ENCODE measurements at regions not wholly inside any gene's neighbourhood (a gene's known extent, or its start where the extent isn't known, plus 50 kb on each side); places are given as distances from the start of the nearest gene placed in this dataset.
A peak's percentile ranks its signal among the peaks of the same experiment; 100 is the strongest.

DNA sequence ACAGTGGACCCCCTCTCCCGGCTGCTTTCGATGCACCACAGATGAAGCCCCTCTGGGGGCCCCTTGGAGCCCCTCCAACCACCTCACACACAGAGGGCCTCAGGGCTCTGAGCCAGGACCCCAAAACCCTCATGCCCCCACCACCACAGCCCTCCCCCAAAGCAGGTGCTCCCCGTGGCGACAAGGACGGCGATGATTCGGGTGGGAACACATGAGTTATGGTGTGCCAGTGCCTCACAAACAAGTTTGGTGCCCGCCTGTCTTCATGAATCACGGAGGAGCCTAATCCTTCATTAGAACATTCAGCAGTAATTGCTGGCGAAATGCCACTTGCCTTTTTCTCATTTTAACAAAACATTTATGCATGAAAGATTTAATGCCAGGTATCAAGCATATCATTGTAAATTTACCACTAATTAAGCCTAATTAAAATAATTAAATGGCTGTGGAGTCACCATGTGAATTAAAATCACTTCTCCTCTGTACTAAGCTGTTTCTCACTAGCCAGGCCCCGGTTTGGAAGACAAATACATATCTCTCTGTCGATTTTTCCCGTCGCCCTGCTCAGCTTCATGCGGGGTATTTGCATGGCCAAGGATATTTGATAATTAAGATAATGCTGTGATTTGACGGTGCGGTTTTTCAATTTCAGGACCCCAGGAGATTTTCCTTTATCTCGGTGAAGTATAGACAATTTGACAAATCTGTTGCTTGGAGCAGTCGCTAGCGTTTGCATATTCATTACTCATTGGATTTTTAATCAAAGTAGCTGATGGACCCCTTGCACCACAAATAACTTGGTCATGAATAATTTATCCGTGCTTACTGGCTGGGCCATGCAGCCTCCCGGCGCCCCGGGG is 157.0 kb downstream of the TLE3 start:
- no peak for DNase-seq

DNA sequence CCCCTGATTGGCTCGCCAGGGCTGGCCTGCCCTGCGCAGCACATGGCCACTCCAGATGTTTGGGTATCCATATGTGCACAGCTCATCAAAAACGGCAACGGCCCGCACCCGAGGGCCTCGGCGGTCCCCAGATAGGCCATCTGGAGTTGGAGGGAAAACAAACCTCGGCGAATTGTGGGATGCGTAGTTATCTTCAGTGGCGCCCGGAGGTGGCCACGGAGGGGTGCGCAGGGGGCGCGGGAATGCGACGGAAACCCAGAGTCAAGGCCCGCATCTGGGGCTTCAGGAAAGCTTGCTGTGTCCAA is 156.5 kb downstream of the TLE3 start:
- no peak for DNase-seq

DNA sequence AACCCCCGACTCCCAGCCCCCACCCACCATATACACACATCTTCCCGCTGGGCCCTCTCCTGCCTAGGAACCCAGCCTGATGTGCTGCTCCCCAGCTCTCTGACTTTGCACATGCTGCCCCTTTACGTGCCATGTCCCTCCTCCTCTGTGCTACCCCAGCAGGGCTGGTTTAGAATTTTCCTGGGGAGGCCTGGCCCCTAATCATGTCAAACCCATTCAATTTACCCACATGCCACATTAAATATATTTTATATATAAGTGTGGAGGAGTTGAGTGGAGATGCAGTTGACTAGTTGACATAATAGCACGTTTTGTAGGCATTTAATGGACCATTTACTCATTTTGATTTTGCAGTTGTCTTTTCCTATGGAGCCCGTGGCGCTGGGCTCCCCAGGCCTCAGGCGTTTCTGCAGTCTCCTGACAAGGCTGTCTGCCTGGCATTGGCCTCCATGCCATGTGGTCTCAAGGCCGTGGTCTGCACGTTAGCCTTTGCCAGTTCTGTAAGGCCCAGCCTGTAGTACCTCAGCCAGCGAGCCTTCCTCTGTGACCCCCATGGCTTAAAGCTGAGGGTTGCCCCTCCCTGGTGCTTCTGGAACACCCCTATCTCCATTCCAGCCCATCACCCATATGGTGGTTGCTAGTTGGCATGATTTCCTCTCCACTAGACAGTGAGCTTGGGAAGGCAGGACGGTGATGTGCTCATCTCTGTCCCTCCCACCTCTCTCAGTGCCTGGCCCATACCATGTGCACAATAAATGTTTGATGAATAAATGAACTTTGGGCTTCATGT is 155.8 kb downstream of the TLE3 start:
- DNase-seq = no peak

DNA sequence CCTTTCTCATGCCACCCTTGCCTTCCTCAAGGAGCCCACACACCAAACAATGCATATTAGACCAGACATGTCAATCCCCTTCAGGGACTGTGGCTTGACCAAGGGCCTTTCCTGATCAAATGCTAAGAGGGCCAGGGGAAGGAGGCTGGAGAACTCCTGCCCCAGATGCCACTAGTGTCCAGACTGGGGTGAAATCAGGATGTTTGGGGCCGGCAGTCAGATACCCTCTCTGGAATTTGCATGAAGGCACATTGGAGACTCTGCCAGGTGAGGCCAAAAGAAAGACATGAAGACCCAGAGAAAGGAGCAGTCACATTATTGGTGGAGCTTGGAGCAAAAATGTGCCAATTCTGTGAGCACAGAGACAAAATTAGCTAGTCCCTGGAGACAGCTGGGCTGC is 154.1 kb downstream of the TLE3 start:
- no peak for DNase-seq

DNA sequence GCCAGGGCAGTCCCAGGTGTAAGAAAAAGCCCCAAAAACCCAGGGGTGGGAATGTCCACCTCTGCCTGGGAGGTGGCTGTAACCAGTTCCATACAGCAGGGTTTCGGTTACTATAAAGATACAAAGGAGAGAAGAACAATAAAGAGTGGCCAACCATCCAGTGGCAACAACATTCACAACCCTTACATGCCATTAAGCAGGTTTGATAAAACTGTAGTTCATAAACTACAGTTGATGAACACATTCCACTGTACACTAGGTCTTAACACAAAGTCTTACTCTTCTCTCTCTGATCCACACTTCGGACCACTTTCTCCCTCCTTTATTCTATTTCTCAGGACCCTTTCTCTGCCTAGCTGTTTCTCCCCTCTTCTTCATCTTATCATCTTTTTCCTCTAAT is 152.0 kb downstream of the TLE3 start:
- no peak for DNase-seq

DNA sequence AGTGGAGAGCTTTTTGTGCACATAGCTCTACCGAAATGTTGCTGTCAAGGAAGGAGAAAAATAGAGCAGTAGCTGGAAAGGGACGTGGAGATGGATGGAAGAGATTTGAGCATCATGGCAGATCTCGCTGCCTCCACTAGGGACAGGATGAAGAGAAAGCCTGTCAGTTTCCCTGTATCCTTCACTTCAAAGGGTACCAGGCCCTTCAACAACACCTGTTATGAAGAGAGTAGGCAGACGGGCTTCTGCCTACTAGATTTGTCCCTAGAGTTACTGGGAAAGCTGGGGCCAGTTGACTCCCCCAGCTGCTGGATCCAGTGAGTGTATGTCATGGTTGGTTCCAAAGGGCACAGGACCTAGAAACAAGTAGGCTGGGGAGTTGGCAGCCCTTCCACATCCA is 150.8 kb downstream of the TLE3 start:
- no peak for DNase-seq

DNA sequence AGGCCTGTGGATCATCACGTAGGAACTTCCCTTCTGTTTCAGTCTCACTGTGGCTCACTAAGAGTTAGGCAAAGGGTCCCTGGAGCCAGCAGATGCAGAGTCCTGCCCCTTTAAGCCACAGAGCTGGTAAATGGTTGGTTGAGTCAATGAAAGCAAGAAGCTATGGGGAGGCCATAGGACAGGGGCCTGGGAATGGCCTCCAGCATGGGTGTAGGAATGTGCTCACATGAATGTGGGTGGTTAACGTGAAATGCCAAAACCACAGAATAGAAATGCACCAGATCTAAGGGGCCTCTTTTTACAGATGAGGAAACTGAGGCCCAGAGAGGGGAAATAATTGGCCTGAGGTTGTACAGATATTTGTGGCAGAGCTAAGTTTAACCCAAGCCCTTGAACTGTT is 150.3 kb downstream of the TLE3 start:
- no peak for DNase-seq

DNA sequence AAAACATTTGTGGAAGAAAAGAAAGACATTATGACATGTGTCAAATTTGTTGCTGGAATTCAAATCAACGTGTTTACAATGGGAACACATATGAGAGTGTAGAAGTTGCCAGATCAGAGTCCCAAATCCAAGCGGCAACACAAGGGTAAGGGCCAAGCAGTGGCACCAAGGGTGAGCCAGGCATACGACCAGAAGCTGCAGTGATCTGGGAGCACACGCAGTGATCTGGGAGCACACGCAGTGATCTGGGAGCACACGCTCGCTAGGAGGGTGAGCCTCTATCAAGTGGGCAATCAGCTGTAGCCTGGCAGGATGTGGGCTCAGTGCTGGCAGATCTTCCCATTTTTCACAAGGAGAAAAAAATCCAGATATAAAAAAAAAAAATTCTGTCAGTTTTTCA is 148.2 kb downstream of the TLE3 start:
- DNase-seq = no peak

DNA sequence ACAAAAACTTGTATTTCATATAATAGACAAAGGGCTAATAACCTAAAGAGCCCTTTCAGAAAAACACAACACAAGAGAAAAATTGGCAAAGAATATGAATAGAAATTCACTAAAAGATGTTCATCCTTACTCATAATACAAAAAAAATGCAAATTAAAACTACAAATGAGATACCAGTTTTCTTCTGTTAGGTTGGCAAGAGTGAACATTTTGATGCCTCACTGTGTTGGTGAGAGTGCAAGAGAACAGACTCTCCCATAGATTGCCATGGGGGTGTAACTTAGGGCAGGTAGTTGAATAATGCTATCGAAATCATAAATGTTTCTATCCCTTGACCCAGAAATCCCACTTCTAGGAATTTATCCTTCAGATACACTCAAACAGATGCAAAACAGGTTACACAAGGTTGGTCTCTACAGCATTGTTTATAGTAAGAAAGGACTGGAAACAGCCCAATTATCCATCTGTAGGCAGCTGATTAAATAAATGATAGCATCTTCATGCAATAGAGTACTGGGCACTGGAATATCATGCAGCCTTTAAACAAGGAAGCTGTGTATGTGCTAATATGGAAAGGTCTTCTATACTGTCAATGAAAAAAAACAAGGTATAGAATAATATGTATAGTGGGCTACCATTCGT is 146.3 kb downstream of the TLE3 start:
- DNase-seq = no peak

DNA sequence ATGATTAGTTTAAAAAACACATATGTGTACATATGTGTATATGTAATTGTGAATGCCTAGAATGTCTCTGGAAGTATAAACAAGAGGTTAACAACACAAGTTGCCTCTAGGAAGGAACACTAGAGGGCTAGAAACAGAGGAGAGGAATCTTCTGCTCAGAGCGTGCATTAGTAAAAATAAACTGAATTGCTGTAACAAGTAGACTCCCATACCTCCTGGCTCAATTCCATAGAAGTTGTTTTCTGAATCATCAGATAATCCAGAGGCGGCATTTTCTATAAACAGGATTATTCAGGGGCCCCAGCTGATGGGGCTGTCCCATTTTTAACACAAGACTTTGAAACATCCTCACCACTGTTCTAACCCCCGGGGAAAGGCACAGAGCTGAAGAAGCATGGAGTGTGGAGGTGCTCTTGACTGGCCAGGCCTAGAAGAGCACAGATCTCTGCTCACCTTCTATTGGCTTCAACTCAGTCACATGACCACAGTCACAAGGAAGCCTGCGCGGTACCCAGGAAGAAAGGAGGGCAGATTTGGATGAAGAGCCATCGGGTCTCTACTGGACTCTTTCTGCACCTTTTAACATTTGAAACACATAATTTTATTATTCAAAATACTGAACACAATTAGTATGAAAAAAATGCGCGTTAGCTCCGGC is 145.7 kb downstream of the TLE3 start:
- DNase-seq = no peak

DNA sequence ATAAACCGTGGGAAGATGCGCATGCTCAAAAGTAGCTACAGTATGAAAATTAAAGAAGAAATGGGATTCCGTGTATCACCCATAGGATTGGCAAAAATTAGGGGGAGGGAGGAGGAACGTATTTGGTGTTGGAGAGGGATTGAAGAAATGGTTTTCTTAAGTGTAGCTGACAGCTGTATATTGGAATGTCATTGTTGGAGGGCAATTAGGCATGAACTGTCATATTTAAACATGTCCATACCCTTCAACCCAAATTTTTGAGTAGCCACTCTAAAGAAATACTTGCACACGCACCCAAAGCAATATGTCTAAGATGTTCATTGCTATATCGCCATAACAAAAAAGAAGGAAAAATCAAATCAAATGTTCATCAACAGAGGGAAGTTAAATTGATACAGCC is 144.7 kb downstream of the TLE3 start:
- DNase-seq = no peak

DNA sequence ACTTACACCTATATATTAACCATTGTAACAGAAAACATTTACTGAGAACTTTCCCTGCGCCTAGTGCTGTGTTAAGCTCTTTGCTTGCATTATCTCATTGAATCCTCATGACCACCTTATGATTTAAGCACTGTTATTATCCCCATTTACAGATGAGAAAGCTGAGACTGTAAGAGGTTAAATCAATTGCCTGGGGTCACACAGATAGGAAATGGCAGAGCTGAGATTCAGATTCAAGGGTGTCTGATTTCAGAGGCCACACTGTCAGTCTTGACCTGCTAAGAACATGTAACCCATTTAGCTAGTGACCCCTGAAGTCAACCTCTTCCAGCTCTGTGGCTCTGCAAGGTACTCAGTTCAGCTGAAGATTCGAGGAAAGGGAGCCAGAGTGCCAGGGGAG is 143.9 kb downstream of the TLE3 start:
- no peak for DNase-seq

DNA sequence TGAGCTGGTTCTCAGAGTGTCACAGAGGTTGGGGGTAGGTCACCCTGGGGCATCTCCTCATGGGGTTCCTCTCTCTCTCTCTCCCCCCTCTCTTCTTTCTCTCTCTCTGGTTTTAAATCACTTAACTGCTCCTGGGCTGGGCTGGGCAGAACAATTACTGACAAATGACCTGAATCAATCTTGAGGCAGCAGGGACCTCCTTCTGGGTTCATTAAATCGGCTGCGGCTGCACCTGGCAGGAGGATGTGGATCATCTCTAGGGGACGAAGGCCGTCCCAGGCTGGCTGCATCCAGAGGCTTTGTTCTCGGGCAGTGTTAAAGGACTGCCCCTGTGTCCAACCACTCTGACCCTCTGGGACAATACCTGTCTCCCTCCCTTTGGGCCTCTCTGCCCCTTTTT is 143.1 kb downstream of the TLE3 start:
- no peak for DNase-seq

DNA sequence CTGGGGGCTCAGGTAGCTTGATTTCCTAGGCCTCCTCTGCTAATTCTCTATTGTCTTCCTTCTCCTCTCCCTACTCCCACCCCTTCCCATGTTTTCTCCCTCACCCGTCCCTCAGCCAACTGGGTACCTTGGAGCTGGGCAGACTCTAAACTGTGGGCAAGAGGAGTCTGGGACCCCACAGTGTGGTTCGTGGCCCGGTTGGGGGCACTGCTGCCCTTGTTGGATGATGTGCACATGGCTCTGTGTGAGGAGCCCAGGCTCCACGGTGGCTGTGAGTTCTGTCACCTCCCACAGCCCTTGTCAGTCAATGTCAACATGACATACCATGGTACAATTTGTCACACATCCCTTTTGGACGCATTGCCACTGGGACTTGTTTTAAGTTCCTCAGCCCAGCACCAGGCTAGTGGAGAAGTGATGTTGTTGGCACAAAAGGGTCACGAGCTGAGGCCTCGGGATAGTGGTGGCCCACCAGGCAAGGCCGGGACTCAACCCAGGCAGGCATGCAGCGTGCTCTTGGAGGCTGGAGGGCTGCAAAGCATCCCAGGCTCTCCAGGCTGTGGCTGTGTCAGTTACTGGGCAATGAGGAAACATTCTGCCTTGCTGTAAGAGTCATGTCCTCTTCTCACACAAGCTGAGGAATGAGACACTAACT is 142.3 kb downstream of the TLE3 start:
- DNase-seq = no peak

DNA sequence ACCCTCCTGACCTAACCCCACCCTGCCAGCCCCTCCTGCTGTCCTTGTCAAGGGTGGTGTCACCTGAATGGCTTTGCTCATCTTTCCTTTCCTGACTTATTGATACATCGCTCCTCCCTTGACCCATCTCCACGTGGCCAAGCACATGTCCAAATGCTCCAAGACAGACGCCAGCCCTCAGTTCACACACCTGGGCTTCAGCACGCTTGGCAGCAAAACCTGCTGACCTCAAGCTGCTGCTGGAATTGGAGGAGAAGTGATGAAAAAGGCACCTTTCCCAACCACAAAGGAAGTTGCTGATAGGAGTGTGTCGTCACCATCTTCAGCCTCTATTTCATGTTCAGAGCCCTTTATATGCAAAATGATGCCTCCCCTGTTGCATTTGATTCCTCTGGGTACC is 141.3 kb downstream of the TLE3 start:
- no peak for DNase-seq

DNA sequence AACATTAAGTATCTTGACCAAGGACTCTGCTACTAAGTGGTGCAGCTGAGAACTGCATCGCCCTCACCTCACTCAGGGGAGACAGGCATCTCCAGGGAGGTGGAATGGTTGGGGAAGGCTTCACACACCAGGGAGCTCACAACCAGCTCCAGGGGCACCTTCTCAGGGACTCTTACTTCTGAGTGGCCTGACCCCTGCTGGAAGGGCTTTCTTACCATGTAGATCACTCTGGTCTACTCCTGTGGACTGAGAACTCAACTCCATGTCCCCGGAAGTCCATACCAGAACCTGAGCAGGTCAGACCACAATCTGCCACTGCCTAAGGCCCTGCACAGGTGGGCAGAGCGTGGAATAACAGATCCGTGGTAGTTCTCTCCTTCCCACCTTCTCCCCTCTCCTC is 140.5 kb downstream of the TLE3 start:
- DNase-seq = no peak

DNA sequence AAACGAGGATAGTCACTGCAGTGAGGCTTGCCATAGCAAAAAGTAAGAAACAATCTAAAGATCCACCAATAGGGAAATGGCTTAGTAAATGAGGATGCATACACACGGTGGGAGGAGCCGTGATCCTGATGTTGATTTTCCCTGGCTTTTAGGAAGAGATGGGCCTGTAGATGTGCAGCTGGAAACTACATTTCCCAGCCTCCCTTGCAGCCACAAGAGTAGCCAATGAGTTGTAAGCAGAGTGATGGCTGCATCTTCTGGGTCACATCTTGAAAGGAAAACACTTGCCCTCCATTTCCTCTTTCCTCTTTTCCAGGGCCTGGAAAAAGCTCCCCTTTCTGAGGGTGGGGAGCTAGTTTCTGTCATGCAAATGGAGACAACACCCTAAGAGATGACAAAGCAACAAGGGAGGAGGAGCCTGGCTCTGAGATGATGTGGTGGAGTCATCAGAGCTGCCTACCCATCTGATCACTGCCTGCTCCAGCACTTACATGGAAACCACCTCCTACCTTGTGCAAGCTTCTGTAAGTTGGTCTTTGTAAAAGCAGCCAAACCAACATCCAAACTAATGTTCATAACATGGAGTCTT is 139.1 kb downstream of the TLE3 start:
- DNase-seq = no peak

DNA sequence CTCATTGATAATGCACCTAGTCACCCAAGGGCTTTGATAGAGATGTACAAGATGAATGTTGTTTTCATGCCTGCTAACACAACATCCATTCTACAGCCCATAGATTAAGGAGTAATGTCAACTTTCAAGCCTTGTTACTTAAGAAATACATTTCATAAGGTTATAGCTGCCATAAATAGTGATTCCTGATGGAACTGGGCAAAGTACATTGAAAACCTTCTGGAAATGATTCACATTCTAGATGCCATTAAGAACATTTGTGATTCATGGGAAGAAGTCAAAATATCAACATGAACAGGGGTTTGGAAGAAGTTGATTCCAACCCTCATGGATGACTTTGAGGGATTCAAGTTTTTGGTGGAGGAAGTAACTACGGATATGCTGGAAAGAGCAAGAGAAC is 135.2 kb downstream of the TLE3 start:
- no peak for DNase-seq

DNA sequence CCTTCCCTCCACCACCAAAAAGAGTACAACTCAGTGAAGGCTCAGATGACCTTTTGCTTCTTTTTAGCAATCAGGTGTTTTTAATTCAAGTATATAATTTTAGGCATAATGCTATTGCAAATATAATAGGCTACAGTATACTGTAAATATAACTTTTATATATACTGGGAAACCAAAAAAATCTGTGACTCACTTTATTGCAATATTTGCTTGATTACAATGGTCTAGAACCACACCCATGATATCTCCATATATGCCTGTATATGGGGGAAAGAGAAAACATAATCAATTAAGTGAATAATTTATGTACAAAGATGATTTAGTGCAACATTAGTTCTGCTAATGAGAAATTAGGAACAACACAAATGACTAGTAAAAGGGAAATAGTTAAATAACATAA is 134.3 kb downstream of the TLE3 start:
- no peak for DNase-seq

DNA sequence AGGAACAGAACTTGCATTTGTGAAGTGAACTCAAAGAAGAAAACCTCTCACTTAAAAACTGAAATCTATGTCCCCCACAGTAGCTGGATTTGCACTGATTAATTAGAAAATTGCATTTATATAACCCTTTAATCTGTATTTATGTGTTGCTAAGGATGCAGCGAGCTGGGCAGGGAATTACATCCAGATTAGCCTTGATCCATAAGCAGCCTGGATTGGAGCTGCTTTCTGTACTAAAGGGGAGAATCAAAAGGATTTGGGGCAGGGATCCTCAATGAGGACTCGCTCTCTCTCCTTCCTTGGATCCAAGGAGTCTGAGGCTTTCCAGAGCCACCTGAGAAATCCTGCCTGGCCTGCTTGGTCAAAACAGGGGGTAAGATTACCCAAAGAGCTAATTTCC is 125.9 kb downstream of the TLE3 start:
- no peak for DNase-seq

DNA sequence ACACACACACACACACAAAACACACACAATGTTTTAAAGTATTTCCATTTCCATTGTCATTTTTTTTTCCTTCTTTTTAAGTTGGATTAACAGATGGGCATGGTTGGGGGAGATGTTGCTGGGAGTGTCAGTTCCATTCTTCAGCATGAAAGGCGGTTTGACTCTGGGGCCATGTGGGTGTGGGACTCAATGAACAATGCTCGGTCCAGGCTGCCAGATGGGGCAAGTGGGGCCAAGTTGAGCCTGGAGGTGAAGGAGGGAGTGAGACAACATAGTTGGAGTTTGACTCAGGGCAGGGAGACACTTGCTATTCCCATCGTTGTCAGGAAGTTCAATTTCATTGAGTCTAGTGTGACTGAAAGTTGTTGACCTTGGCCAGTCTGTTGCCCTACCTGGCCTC is 125.3 kb downstream of the TLE3 start:
- DNase-seq = no peak

DNA sequence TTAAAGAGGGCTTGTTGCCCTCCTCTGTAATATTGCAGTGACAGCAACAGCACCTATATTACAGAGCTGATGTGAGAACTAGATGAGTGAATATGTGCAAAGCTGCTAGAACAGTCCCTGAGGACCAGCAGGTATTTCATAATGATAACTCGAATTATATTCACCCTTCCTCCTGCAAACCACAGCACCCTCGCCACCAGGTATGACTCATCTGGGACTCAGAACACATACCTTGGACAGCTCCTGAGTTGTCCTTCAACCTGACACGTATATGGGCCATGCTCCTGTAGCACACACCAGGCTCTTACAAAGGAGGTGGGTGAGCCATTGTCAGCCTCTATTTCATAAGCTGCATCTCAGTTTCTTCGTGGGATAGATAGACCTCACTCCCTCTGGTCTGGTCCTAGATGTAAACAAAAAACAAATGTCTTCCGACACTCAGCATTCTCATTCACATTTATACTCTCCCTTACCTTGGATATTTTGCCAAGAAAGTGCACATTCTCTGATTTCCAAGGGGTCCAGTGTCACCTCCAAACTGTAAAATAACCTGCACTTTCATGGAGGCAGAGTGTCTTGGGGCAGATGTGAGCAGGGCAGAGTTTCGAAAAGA is 124.5 kb downstream of the TLE3 start:
- DNase-seq = peak; percentile 73
